ENCODE measurements at regions not wholly inside any gene's neighbourhood (a gene's known extent, or its start where the extent isn't known, plus 50 kb on each side); places are given as distances from the start of the nearest gene placed in this dataset.
A peak's percentile ranks its signal among the peaks of the same experiment; 100 is the strongest.
"Not testable (repeated sequence)": the region's sequence is repeated elsewhere in the genome, so short reads cannot be mapped to it uniquely, and the experiment has no call there.

GRCh38 chr1:221025956-221026355 is 146.7 kb downstream of the HLX start:
- DNase-seq (ENCODE audit: low spot score), result peak; percentile 34

DNA sequence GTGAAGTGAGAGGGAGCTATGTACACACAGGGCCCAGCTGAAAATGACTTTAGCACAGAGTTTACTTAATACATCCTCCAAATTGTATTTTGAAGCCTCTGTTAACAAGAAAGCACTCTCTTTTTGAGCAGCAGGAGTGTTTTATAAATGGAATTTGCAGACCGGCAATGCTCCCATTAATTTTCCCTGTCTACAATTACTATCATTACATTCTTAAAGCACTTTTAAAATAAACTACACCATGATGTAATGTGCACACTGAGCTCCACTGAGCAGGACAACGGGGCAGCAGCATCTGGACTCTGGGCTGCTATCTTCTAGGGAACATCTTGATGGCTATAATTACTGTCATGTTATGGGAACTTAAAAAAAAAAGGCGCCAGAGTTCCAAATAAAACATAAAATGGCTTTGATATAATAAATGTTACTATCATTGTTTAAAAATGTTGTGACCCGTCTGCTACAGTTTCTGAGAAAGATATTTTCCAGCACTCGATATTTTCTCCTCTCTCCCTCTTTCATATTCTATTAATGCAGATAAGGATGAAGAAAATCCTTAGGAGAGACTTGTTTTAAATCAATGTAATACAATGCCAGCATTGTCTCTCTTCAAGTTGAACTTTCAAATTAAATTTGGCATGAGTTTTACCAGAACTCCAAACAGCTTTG is 150.9 kb downstream of the HLX start:
- no peak for DNase-seq (ENCODE audit: low spot score)

DNA sequence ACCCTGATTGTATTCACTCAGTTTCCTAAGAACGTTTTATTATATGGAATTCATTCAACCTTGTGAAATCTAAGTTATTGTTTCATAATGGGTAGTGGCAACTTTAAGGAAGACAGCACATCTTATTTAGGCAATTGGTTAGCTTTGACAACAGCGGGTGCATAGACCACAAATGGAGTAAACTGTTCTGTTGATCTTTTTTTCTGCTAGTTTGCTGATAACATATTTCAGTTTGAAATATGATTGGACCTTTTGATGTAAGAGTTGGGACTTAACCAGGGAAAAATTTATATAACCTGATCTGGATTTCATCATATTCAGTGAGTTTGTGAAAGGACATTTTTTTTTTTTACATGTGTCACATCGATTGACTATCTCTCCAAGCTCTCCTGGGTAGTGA is 151.7 kb downstream of the HLX start:
- DNase-seq (ENCODE audit: low spot score), result no peak

GRCh38 chr1:221031458-221032203 is 152.4 kb downstream of the HLX start:
- no peak for DNase-seq (ENCODE audit: low spot score)

GRCh38 chr1:221032204-221032585 is 153.0 kb downstream of the HLX start:
- no peak for DNase-seq (ENCODE audit: low spot score)

DNA sequence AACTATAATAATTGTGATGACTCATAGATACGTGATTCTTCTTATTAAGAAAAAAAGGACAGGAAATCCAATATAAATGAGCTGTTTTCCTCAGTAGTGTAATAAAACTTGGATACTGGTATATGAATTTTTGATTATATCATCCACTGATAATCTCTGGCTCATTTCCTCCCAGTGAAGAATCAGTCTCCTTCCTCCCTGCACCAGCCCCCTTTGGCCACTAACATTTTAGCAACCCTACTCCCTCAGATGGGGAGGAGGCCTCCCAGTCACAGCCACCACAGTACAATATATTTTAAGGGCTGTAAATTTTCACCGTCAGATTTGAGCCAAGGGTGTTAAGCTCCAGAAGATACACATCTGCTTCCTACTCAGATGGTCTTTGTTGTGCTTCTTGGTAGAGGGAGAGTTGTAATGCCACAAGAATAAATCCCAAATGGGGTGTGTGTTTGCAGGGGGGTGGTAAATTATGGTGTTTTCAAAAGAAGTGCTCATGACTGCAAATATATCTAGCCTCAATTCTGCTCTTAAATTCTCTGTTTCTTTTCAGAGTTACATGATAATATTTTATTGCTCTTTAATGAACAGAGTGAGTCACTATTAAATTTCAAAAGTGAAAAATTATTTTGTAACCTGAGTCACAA is 153.5 kb downstream of the HLX start:
- no peak for DNase-seq (ENCODE audit: low spot score)

DNA sequence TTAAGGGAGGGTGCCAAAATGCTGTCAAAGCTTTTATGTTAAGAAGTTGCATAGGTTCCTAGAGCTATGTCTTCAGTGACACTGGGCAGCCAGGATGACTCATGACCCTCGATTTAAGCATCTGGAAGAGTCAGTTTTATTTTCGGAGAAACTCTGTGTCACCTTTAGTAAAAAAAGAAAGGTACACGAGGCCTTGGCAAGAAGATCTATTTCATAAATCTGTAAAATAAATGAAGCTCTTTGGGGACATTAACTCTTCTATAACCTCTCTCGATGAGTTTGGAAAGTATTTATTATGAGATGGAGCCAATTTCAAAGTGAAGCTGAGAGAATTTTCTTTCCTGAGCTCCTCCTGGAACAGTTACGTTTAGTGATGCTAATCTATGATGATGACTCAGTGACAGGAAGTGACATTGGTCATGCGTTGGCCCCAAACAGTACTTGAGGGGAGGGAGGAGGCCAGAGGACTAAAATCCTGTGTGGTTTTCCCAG is 156.5 kb downstream of the HLX start:
- DNase-seq (ENCODE audit: low spot score), result no peak

DNA sequence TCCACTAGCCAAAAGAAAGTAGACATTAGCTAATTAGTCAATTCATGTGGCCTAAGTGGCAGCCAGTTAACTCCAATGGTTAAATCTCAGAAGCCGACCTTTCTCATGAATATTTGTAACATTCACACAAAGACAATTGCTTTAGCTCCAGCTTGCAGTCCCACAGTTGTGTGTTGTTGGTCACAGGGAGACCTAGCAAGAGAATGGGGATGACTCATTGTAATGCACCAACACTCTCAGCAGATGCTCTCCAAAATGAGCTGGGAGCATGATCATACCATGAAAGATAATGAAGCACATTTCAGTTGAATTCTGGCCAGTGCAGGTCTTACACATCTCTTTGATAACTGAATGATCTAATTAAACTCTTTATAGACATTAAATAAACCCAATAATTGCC is 160.4 kb downstream of the HLX start:
- DNase-seq (ENCODE audit: low spot score), result no peak

DNA sequence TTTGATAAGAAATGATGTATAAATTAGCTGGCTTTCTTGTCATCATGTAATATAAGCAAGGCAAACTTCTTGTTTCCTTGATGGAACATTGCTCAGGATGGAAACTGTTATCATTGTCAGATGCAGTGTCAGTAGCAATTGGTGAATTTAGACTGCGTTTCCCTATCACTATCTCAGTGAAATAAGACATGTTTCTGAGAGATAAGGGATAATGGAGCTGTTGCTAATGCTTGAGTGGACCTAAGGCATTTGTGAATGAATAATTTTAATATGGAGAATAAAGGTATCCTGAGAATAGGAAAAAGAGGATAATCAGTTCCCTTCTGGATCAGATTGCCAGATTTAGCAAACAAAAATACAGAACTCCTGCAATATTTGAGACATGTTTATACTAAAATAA is 160.9 kb downstream of the HLX start:
- no peak for DNase-seq (ENCODE audit: low spot score)

DNA sequence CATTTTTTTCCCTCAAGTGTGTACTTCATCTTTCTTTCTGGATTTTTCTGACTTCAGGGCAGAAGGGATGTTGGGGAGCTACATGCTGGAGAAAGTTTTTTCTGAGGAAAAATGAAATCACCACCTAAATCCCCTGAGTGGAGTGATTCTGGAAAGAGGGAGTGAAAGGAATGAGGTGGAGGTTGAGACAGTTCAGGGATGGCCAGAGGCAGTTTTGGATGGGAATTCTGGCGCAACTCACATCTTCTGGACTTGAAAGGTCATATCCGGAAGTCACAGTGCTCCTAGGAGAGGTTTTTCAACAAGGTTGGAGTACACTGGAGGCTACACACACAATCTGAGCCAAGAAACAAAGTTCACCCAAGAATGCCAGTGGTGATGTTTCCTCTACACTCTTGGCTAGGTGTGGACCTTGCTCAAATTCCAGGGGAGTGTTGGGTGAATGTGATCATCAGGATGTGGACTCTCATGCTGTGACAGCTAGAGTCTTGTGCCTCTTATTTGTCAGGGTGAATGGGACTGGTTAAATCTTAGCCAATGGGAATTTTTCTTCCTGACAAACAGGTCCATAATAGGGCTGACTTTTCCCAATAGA is 161.5 kb downstream of the HLX start:
- DNase-seq (ENCODE audit: low spot score), result peak; percentile 55

DNA sequence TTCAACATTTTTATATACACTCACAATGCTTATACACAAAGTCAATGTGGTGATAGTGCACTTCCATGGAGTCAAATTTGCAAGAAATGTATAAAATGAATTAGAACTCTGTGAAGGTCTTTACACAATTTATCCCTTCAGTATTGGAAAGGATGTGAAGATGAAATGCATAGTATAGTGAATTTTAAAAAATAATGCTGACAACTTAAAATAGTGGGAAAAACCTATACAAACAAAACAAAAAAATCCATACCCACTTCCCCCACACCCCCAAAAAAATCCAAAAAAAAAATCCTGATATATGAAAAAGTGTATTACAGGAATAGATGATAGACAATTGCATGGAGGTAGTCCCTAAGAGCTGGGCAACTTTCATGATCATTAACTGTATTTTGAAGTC is 165.3 kb downstream of the HLX start:
- DNase-seq (ENCODE audit: low spot score), result no peak

DNA sequence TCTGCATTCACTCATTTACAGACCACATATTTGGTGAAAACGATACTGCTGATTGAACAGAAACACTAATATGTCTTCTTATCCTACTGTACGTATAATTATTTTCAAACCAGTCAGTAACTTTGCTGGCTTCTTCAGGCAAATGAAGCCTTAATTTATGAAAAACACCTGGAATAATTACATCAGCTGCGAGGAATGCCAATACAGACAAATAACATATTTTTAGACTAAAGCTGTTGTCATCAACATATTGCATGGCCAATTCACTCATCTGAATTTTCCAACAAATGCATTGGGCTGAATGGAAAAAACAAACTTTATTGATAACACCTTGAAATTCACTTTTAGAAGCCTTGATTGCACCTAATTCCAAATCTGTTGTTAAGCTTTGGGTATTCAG is 165.9 kb downstream of the HLX start:
- no peak for DNase-seq (ENCODE audit: low spot score)

DNA sequence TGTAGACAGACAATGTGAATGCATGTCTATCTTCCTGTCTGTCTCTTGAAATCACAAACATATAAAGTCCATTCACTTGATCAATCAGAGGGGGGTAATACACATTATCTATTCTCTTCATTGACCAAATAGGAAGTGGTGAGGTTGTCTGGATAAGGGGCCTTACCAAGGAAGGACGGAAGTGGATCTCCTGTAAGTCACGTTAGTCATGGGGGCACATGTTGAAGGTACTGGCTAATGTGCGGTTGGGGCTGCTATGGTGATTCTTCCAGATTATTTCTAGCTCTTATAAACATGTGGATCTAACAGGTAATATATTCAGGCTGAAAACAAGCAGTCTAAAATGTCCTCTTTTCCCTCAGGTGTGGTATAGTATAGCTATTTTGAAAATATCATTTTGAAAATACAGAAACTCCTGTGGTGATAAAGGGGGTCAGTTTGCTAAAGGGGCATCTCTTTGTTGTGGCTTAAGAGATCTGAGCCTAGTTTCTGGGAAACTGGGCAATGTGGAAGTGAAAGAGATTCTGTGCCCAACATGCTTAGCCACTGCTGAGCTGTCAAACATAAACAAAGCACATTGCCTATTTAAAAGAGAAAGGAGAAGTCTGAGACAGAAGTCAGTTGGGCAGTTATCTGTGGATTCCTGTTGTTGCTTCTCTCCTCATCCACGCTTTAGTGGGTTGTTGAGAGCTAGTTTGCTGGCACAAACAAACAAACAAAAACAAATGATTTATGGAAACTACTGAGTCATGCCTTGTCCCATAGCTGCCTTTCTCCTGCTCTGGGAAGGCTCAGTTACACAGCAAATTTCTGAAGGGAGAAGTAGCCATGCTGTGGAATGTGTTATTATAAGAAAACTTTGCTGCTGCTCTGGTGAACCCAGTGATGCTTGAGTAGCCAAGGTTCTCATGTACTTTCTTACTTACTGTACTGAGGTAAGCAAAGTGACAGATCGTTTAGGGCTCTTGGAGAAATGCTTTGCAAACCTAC is 166.9 kb downstream of the HLX start:
- DNase-seq (ENCODE audit: low spot score), result no peak

DNA sequence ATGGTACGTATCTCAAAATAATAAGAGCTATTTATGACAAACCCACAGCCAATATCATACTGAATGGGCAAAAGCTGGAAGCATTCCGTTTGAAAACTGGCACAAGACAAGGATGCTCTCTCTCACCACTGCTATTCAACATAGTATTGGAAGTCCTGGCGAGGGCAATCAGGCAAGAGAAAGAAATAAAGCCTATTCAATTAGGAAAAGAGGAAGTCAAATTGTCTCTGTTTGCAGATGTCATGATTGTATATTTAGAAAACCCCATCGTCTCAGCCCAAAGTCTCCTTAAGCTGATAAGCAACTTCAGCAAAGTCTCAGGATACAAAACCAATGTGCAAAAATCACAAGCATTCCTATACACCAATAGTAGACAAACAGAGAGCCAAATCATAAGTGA is 172.1 kb downstream of the HLX start:
- not testable (repeated sequence) for DNase-seq (ENCODE audit: low spot score)

DNA sequence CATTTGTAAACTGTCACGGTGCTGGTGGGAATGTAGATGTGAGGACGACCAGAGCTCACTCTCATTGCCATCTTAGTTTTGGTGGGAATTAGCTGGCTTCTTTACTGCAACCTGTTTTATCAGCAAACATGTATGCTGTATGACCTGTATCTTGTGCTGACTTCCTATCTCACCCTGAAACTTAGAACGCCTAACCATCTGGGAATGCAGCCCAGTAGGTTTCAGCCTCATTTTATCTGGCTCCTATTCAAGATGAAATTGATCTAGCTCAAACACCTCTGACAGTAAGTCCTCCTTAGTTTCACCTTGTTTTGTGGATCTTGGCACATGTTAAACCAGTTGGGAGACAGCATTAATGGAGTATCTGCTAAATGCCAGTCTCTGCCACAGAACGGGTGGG is 174.6 kb downstream of the HLX start:
- peak; percentile 60 for DNase-seq (ENCODE audit: low spot score)

- no peak for DNase-seq (ENCODE audit: low spot score)
Observed at GRCh38 chr1:221059506-221059905, 180.3 kb downstream of the HLX start.

- DNase-seq (ENCODE audit: low spot score), result no peak
Observed at GRCh38 chr1:221063651-221064050, 184.4 kb downstream of the HLX start.

- no peak for DNase-seq (ENCODE audit: low spot score)
Observed at GRCh38 chr1:221066351-221067001, 187.2 kb downstream of the HLX start.

- DNase-seq (ENCODE audit: low spot score), result no peak
Observed at GRCh38 chr1:221067721-221068120, 188.5 kb downstream of the HLX start.

- DNase-seq (ENCODE audit: low spot score), result no peak
Observed at GRCh38 chr1:221069178-221069903, 190.1 kb downstream of the HLX start.

All from mucosa of gallbladder (tissue), 1 donor.